GM12878 (cell line): ENCODE measurements at regions not wholly inside any gene's neighbourhood (a gene's known extent, or its start where the extent isn't known, plus 50 kb on each side); places are given as distances from the start of the nearest gene placed in this dataset.

ENCODE experiments used
- ATAC-seq: fragments of 200-7000 bp; cut with Tn5 transposase; 3 replicates; pipeline ENCODE4 v1.9.1; 2020; ENCODE audit warnings: mild to moderate bottlenecking, moderate library complexity
- BruUV-seq: library from RNA; stranded (reverse); fragments of 400-500 nt; replicated peaks from 2 replicates; lab custom pipeline; 2021; lab: Mats Ljungman, UMichigan
- CTCF ChIA-PET: fragments of 300-600 bp; sonication (Branson Sonifier 250); formaldehyde crosslinking; extraction: SDS; loops from one replicate; lab custom pipeline; 2021; ENCODE audit warnings: inconsistent platforms; lab: Yijun Ruan, JAX
- POLR2A ChIA-PET: fragments of 350-600 bp; formaldehyde crosslinking; extraction: SDS; loops from one replicate; lab custom pipeline; 2021; ENCODE audit warnings: inconsistent platforms; lab: Charles Lee
- RAD21 ChIA-PET: fragments of 300-600 bp; sonication (Branson Sonifier 250); formaldehyde crosslinking; loops from one replicate; lab custom pipeline; 2023; ENCODE audit warnings: antibody characterized with exemption; ENCODE audit not compliant: unreplicated experiment; lab: Charles Lee
- SMC1A ChIA-PET: fragments of 300-600 bp; sonication (Branson Sonifier 250); formaldehyde crosslinking; loops from one replicate; lab custom pipeline; 2023; ENCODE audit not compliant: unreplicated experiment, uncharacterized antibody; lab: Charles Lee
- DNase-seq: peaks from one replicate; pipeline ENCODE4 v3.0.0-alpha.2; 2011; ENCODE audit warnings: low read depth, low spot score
- FAIRE-seq: peaks from 3 replicates; lab custom pipeline; 2011; peaks lifted over from hg19 to GRCh38; lab: Jason Lieb, UNC
- H2AFZ ChIP-seq: 2 replicates; pipeline ENCODE4 v1.6.0; 2011; ENCODE audit warnings: low read depth, low read length, control low read depth; ENCODE audit not compliant: control insufficient read depth
- H3K27ac ChIP-seq: 2 replicates; pipeline ENCODE4 v1.5.1; 2011; ENCODE audit warnings: control low read depth; ENCODE audit not compliant: control insufficient read depth, insufficient read depth
- H3K27me3 ChIP-seq, 2 experiments: replicated peaks in 1 of 2; 2 replicates each; pipeline versions ENCODE4 v1.6.0 to v1.6.1; 2011; ENCODE audit warnings: low read length in 1 of 2; ENCODE audit not compliant: control insufficient read depth in 2 of 2, insufficient read depth in 2 of 2
- H3K36me3 ChIP-seq, 2 experiments: 2 replicates each; pipeline ENCODE4 v1.5.1; 2011; ENCODE audit warnings: low read length in 1 of 2; ENCODE audit not compliant: control insufficient read depth in 2 of 2, insufficient read depth in 2 of 2
- H3K4me1 ChIP-seq: 2 replicates; pipeline ENCODE4 v1.6.1; 2011; ENCODE audit warnings: mild to moderate bottlenecking, low read length, moderate library complexity, mixed read lengths; ENCODE audit not compliant: control insufficient read depth, insufficient read depth
- H3K4me2 ChIP-seq: 2 replicates; pipeline ENCODE4 v1.6.0; 2011; ENCODE audit warnings: control low read depth; ENCODE audit not compliant: control insufficient read depth, insufficient read depth
- H3K4me3 ChIP-seq: fragments of 200-600 bp; sonication (generic); 2 replicates; pipeline ENCODE4 v1.5.1; 2016
- H3K79me2 ChIP-seq: 2 replicates; pipeline ENCODE4 v1.6.0; 2011; ENCODE audit warnings: low read length; ENCODE audit not compliant: control insufficient read depth, insufficient read depth
- H3K9ac ChIP-seq: 2 replicates; pipeline ENCODE4 v1.8.0; 2011; ENCODE audit warnings: low read length, control low read depth, mixed read lengths; ENCODE audit not compliant: control insufficient read depth, insufficient read depth
- H3K9me3 ChIP-seq: replicated peaks from 3 replicates; pipeline ENCODE4 v1.5.1; 2011; ENCODE audit warnings: mild to moderate bottlenecking, low read length; ENCODE audit not compliant: control insufficient read depth, insufficient read depth
- H4K20me1 ChIP-seq: 2 replicates; pipeline ENCODE4 v1.6.0; 2011; ENCODE audit not compliant: control insufficient read depth, insufficient read depth
- BACH1 ChIP-seq: fragments of 450-650 bp; IDR thresholded peaks from 2 replicates; pipeline ENCODE4 v1.6.1; 2017; ENCODE audit warnings: mild to moderate bottlenecking, borderline replicate concordance
- CBX5 ChIP-seq: sonication (generic); IDR thresholded peaks from 2 replicates; pipeline ENCODE4 v1.6.1; 2016; ENCODE audit warnings: low read depth, moderate library complexity, mild to moderate bottlenecking, inconsistent platforms
- FOS ChIP-seq: IDR thresholded peaks from 3 replicates; pipeline ENCODE4 v1.6.1; 2011; ENCODE audit warnings: borderline replicate concordance; ENCODE audit not compliant: insufficient read length; ENCODE audit errors: extremely low read depth
- KLF5 ChIP-seq: fragments of 450-650 bp; IDR thresholded peaks from 2 replicates; pipeline ENCODE4 v1.6.1; 2014; ENCODE audit warnings: mild to moderate bottlenecking; ENCODE audit not compliant: partially characterized antibody
- LARP7 ChIP-seq: fragments of 450-650 bp; IDR thresholded peaks from 2 replicates; pipeline ENCODE4 v1.6.1; 2017; ENCODE audit warnings: mild to moderate bottlenecking
- NR2C2 ChIP-seq: IDR thresholded peaks from 2 replicates; pipeline ENCODE4 v1.6.1; 2011; ENCODE audit warnings: borderline replicate concordance, low read depth; ENCODE audit not compliant: control insufficient read depth, insufficient read length
- RBBP5 ChIP-seq: fragments of 200-600 bp; sonication (generic); conservative IDR thresholded peaks from 2 replicates; pipeline ENCODE4 v1.6.1; 2016
- RCOR1 ChIP-seq: conservative IDR thresholded peaks from 2 replicates; pipeline ENCODE4 v1.6.1; 2012; ENCODE audit warnings: low read depth, low read length, improper control_type of control experiment
- TARDBP ChIP-seq: IDR thresholded peaks from 2 replicates; pipeline ENCODE4 v1.6.1; 2016; ENCODE audit warnings: borderline replicate concordance
- WGBS: methylation state at CpG from one replicate; pipeline ENCODE4 v1.1.6; 2016; ENCODE audit warnings: low lambda C conversion rate; ENCODE audit not compliant: insufficient replicate concordance, insufficient coverage; ENCODE audit errors: missing lambda C conversion rate; 5-methylcytosine and 5-hydroxymethylcytosine counted together
- in situ Hi-C: fragments of 300-500 bp; cut with MboI; formaldehyde crosslinking; loops from 9 replicates; pipeline ENCODE4 v1.14.3; 2018; ENCODE audit warnings: mixed read lengths
- intact Hi-C: fragments of 100-400 bp; cut with micrococcal nuclease; formaldehyde crosslinking; loops from one replicate; pipeline ENCODE4 v1.14.2; 2022; ENCODE audit not compliant: unreplicated experiment
- TF ChIP-seq, protein P1 (sequence below): fragments of 150-350 bp; IDR thresholded peaks from 2 replicates; pipeline ENCODE4 v1.6.1; 2014; ENCODE audit warnings: mild to moderate bottlenecking, low read depth, low read length
- TF ChIP-seq, protein P2 (sequence below): fragments of 450-650 bp; IDR thresholded peaks from 2 replicates; pipeline ENCODE4 v1.6.1; 2017; ENCODE audit warnings: mild to moderate bottlenecking, moderate library complexity
- TF ChIP-seq, protein P3 (sequence below): IDR thresholded peaks from 2 replicates; pipeline ENCODE4 v1.6.1; 2011; ENCODE audit warnings: low read depth, mild to moderate bottlenecking, low read length, moderate library complexity, borderline replicate concordance; ENCODE audit errors: extremely low read depth
- TF ChIP-seq, protein P4 (sequence below): fragments of 450-650 bp; IDR thresholded peaks from 2 replicates; pipeline ENCODE4 v1.6.1; 2017; ENCODE audit warnings: antibody characterized with exemption, mild to moderate bottlenecking, moderate library complexity
- TF ChIP-seq, protein P5 (sequence below): IDR thresholded peaks from 2 replicates; pipeline ENCODE4 v1.6.1; 2012; ENCODE audit warnings: low read depth, low read length, improper control_type of control experiment
- TF ChIP-seq, protein P6 (sequence below): IDR thresholded peaks from 2 replicates; pipeline ENCODE4 v1.6.1; 2012; ENCODE audit warnings: low read length, inconsistent platforms

DNA sequence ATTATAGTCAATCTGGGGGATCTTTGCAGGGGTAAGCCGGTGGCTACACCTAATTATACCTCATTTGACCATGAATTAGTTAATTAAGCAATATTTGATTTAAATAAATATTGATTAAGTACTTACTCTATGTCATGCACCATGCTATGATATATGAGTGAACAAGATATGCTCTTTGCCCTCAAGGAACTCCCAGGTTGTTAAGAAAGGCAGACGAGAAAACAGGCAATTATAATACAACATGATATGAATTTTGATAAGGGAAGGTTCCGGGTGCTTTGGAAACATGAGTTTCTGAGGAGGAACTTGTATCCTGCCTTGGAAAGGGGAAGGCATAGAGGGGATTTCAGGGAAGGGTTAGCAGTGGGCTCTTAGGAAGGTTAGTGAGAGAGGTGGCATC lies 412.9 kb downstream of the WDR72 start:
- H3K4me2 ChIP-seq = no peak overlapping the region
- no peak for DNase-seq
- WGBS = 26% methylated on average over 3 of the region's 3 CpGs
- no peaks in the 10 kb centered on the region for H3K79me2 ChIP-seq
- no peaks in the 10 kb centered on the region for H3K9me3 ChIP-seq
- no peaks in the 10 kb centered on the region for H3K36me3 ChIP-seq
- ATAC-seq = no peak
- H2AFZ ChIP-seq = no peak overlapping the region
- H3K27me3 ChIP-seq = no peaks in the 10 kb centered on the region
- H3K9ac ChIP-seq = no peak overlapping the region
- no peaks in the 10 kb centered on the region for H4K20me1 ChIP-seq
- in situ Hi-C loops = no loop called here
- SMC1A ChIA-PET = no interaction called here
- no TSS peak for BruUV-seq
- no peak overlapping the region for H3K4me3 ChIP-seq
- no peaks in the 10 kb centered on the region for H3K4me1 ChIP-seq
- CTCF ChIA-PET = no interaction called here
- FAIRE-seq = no peak
- no peak overlapping the region for H3K27ac ChIP-seq
- intact Hi-C loops = no loop called here
- POLR2A ChIA-PET = no interaction called here
- RAD21 ChIA-PET = no interaction called here
- TF ChIP-seq, protein P1, sequence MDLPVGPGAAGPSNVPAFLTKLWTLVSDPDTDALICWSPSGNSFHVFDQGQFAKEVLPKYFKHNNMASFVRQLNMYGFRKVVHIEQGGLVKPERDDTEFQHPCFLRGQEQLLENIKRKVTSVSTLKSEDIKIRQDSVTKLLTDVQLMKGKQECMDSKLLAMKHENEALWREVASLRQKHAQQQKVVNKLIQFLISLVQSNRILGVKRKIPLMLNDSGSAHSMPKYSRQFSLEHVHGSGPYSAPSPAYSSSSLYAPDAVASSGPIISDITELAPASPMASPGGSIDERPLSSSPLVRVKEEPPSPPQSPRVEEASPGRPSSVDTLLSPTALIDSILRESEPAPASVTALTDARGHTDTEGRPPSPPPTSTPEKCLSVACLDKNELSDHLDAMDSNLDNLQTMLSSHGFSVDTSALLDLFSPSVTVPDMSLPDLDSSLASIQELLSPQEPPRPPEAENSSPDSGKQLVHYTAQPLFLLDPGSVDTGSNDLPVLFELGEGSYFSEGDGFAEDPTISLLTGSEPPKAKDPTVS = no peak
- TF ChIP-seq NR2C2 (no peak), FOS (no peak), BACH1 (no peak), LARP7 (no peak), CBX5 (no peak), TARDBP (no peak), RCOR1 (no peak), RBBP5 (no peak), KLF5 (no peak)
- TF ChIP-seq, protein P2, sequence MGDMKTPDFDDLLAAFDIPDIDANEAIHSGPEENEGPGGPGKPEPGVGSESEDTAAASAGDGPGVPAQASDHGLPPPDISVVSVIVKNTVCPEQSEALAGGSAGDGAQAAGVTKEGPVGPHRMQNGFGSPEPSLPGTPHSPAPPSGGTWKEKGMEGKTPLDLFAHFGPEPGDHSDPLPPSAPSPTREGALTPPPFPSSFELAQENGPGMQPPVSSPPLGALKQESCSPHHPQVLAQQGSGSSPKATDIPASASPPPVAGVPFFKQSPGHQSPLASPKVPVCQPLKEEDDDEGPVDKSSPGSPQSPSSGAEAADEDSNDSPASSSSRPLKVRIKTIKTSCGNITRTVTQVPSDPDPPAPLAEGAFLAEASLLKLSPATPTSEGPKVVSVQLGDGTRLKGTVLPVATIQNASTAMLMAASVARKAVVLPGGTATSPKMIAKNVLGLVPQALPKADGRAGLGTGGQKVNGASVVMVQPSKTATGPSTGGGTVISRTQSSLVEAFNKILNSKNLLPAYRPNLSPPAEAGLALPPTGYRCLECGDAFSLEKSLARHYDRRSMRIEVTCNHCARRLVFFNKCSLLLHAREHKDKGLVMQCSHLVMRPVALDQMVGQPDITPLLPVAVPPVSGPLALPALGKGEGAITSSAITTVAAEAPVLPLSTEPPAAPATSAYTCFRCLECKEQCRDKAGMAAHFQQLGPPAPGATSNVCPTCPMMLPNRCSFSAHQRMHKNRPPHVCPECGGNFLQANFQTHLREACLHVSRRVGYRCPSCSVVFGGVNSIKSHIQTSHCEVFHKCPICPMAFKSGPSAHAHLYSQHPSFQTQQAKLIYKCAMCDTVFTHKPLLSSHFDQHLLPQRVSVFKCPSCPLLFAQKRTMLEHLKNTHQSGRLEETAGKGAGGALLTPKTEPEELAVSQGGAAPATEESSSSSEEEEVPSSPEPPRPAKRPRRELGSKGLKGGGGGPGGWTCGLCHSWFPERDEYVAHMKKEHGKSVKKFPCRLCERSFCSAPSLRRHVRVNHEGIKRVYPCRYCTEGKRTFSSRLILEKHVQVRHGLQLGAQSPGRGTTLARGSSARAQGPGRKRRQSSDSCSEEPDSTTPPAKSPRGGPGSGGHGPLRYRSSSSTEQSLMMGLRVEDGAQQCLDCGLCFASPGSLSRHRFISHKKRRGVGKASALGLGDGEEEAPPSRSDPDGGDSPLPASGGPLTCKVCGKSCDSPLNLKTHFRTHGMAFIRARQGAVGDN = no peak
- TF ChIP-seq, protein P3, sequence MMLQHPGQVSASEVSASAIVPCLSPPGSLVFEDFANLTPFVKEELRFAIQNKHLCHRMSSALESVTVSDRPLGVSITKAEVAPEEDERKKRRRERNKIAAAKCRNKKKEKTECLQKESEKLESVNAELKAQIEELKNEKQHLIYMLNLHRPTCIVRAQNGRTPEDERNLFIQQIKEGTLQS = no peak
- TF ChIP-seq, protein P4, sequence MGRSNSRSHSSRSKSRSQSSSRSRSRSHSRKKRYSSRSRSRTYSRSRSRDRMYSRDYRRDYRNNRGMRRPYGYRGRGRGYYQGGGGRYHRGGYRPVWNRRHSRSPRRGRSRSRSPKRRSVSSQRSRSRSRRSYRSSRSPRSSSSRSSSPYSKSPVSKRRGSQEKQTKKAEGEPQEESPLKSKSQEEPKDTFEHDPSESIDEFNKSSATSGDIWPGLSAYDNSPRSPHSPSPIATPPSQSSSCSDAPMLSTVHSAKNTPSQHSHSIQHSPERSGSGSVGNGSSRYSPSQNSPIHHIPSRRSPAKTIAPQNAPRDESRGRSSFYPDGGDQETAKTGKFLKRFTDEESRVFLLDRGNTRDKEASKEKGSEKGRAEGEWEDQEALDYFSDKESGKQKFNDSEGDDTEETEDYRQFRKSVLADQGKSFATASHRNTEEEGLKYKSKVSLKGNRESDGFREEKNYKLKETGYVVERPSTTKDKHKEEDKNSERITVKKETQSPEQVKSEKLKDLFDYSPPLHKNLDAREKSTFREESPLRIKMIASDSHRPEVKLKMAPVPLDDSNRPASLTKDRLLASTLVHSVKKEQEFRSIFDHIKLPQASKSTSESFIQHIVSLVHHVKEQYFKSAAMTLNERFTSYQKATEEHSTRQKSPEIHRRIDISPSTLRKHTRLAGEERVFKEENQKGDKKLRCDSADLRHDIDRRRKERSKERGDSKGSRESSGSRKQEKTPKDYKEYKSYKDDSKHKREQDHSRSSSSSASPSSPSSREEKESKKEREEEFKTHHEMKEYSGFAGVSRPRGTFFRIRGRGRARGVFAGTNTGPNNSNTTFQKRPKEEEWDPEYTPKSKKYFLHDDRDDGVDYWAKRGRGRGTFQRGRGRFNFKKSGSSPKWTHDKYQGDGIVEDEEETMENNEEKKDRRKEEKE = no peak
- TF ChIP-seq, protein P5, sequence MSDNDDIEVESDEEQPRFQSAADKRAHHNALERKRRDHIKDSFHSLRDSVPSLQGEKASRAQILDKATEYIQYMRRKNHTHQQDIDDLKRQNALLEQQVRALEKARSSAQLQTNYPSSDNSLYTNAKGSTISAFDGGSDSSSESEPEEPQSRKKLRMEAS = no peak
- TF ChIP-seq, protein P6, sequence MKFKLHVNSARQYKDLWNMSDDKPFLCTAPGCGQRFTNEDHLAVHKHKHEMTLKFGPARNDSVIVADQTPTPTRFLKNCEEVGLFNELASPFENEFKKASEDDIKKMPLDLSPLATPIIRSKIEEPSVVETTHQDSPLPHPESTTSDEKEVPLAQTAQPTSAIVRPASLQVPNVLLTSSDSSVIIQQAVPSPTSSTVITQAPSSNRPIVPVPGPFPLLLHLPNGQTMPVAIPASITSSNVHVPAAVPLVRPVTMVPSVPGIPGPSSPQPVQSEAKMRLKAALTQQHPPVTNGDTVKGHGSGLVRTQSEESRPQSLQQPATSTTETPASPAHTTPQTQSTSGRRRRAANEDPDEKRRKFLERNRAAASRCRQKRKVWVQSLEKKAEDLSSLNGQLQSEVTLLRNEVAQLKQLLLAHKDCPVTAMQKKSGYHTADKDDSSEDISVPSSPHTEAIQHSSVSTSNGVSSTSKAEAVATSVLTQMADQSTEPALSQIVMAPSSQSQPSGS = no peak
